ENCODE measurements at regions not wholly inside any gene's neighbourhood (a gene's known extent, or its start where the extent isn't known, plus 50 kb on each side); places are given as distances from the start of the nearest gene placed in this dataset.
"Not testable (repeated sequence)": the region's sequence is repeated elsewhere in the genome, so short reads cannot be mapped to it uniquely, and the experiment has no call there.

DNA sequence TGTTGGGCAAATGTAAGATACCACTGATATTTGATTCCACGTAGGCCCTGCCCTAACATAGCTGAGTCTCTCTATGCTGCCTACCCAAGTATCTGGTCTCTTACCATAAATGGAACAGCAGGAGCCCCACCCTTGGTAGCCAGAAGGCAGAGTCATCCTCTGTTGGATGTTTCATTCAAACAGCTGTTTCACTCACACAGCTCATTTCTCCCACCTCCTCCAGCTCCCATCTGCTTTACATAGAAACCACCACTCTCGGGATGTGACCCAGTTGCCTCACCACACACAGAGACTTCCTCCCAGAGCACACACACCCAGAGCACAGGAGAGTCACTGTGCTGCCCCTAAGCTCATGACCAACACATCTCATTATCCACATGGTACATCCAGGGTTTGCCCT, 165.3 kb downstream of the TMEM167A start:
- ATAC-seq (no peak), DNase-seq (ENCODE audit: missing footprints) (no peak)
- intact Hi-C loops (cut with DNase I) = no loop called here

DNA sequence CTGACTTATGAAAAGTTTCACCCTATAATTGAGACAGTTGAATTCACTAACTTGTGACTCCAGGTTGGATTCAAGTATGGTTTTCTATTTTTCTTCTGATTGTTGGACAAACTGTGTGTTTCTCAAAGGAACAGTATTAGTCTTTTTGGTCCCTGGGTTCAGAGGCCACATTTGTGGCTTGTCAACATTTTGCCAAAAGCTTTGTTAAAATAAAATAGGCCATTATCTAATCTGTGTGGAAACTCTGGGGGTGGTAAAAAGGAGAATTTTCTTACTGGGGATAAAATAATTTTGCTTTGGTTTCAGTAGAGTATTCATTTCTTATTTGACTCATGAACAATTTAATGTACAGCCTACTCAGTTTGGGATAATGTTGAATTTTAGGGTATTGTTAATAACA, 166.3 kb downstream of the TMEM167A start:
- intact Hi-C loops (cut with DNase I) = no loop called here
- DNase-seq (ENCODE audit: missing footprints) (no peak), ATAC-seq (no peak)

DNA sequence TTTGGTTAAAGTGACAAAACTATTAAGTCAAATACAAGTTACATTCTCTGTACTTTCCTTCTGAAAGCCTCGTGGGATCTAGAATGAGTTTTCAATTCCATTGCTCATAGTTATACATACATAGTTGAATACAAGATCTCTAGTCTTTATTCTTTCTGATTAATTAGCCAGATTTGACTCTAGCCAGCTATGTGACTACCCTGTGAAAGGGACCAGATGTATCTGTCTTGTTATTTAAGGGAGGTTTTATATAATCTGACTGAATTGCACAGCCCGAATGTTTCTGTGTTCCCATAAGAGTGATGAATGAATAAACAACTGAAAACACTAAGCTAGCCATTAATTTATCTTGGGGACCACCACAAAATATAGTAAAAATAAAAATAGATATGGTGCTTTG, 166.7 kb downstream of the TMEM167A start:
- DNase-seq (ENCODE audit: missing footprints) (no peak), ATAC-seq (no peak)
- intact Hi-C loops (cut with DNase I) = no loop called here

DNA sequence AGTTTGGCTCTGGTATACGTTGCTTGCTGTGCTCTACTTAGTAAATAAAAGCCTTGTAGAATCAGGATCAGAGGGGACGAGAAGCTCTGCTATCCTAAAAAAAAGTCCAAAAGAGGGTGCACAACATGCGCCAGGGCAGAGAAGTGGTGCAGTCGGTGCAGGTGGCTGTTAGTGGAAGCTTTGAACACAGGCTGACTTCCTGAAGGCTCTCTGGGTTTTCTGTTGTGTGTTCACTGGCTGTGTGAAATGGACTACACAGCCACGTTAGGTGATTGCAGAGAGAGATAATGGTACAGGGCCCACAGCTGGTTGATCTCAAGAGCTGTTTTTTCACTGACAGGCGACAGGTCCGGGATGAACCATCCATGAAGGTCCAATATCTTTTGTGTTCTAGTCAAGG, 167.4 kb downstream of the TMEM167A start:
- no peak for ATAC-seq
- no peak for DNase-seq (ENCODE audit: missing footprints)
- intact Hi-C loops (cut with DNase I) = no loop called here

DNA sequence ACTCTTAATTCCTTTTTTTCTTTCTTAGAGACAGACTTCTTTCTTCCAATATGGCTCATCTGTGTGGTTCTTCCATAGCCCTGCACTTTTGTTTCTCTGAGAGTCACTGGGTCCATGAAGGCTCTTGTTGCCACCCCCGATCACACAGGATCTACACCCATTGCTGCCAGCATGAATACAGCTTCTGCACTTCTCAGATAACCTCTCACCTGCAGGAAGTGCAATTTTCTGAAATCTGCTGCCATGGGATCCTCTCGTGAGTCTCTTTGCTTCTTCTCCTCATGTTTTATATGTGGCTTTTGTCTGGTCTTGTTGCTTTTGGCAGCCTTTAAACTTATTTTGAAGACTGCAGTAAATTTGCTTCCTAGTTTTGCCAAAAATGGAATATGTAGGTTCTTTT, 171.2 kb downstream of the TMEM167A start:
- intact Hi-C loops (cut with DNase I) = no loop called here
- no peak for ATAC-seq
- DNase-seq (ENCODE audit: missing footprints) = no peak

DNA sequence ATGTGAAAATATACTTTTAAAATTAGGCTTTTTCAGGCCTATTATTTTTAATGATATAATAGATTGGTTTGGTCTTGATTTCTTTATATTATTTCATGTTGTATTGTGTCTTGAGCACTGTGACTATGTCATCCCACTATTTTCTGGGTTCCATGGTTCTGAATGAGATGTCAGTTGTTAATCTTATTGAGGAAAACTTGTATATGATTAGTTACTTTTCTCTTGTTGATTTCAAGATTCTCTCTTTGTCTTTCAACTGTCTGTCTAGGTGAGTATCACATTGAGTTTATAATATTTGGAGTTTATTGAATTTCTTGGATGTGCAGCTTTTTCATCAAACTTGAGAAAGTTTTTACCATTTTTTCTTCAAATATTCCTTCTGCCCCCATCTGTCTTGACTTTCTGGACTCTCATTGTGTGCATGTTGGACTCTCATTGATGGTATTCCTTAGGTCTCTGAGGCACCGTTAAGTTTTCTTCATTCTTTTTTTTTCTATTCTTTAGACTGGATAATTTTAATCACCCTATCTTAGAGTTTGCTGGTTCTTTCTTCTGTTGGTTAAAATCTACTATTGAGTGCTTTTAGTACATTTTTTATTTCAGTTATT, 175.8 kb downstream of the TMEM167A start:
- intact Hi-C loops (cut with DNase I) = no loop called here
- no peak for ATAC-seq
- no peak for DNase-seq (ENCODE audit: missing footprints)

DNA sequence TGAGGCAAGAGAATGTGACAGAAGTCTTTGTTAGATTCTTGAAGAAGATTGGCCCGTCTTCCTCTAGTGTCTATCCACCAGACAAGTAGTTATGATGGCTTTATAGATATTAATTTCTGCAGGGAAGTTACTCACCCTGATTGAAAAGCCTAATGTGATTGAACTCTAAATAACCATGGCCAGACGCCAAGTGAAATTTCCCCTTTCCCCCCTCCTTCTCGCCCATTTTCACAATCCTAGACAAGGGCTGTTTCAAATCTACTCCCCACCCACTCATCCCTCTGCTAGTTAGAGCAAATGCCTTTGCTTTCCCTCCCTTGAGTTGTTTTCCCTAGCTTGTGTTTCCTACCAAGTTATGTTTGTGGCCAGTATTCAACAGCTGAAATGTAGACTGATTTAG, 182.5 kb downstream of the TMEM167A start:
- ATAC-seq (no peak), DNase-seq (ENCODE audit: missing footprints) (no peak)
- intact Hi-C loops (cut with DNase I) = loop anchor here (1.0 kb wide), 1 partner anchor 10 kb away; no protein-coding TSS in a partner anchor

DNA sequence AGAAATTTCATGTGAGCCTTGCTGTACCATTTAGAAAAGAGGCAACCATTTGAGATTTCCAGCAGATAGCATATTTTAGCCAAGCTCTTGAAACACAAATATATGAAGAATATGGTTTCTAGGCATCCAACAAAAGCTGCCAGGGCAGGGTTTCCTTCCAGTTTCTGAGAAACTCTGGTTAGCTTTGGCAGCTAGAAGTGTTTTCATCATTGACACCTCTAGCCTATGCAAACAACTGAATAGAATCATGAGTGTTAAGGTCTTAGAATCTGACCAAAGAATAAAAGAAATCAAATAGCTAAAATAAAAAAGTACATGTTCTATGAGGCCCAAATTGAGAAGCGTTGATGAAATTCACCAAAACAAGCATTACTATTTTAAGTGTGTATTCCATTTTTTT, 188.1 kb downstream of the TMEM167A start:
- no peak for ATAC-seq
- intact Hi-C loops (cut with DNase I) = no loop called here
- no peak for DNase-seq (ENCODE audit: missing footprints)

DNA sequence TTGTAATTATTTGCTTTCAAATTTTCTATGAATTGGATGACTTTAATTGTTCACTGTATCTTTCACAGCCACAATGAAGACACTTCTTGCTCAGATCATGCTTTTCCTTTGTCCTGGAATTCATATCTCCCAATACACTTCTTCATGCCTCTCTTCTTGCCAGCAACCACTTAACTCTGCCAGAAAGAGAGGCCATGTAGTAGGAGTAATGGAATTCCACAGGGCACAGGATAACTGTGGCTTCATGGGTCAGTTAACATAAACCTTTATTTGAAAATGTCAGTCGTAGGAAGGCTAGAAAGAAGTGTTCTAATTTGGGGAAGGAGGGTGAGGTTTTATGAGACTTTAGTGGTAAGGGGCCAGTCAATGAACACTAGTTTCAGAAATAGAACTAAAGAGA, 190.3 kb downstream of the TMEM167A start:
- DNase-seq (ENCODE audit: missing footprints) (no peak), ATAC-seq (no peak)
- intact Hi-C loops (cut with DNase I) = no loop called here

DNA sequence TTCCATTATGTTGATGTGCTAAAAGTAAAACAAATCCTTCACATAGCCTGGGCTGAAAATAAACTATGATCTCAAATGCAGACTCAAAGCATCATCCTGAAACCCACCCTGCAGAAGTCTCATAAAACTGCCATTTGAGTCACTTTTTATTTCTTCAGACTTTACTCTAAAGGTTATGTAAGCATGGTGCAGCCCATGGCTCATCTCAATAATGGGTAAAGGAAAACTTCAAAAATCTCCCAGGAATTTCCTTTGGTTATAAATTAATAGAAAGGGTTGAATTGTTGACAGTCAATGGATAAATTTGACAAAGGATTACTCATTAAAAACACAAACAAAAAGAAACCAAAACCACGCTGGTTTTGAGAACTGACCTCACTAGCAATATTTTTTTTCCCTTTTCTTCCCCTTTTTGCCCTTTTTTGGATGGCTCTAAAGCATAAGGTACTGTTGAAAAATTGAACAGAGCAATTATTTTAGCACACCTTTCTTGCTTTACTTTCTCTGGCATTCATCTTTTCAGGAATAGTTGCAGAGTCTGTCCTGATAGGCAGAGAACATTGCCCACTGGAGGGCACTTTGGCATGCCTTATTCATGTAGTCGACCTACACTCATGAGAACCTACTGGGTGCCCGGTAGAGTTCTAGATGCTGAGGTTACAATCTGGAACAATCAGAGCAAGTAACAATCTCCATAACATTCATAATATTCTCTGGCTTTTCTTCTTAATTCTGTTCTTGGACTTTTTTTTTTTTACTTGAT, 191.4 kb downstream of the TMEM167A start:
- intact Hi-C loops (cut with DNase I) = no loop called here
- no peak for ATAC-seq
- no peak for DNase-seq (ENCODE audit: missing footprints)

DNA sequence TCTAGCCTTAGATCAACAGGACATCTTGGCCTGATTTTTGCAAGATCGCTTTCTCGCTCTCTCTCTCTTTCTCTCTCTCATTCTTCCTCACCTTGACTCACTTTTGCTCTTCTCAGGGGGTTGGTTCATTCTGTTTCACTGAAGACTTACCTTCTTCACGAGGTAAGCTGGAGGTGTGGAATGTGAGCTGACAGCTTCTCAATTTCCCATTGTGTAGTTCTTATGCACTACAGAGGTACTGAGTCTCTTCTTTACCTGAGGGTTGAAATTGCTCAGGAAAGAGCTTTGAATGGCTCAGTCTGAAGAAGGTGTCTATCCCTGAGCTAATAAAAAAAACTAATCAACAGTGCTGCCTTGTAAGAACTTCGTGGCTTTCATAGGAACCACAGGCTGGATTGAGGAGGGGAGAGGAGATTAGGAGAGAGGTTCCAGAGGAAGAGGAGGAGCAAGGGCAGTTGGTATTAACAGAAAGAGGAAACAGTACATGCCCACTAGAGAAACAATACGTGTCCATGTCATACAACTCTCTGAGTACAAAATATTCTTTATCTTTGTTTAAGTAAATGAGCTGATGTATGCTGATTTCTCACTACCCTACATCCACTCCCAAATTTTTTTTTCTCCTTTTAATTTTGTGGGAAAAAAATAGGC, 192.2 kb downstream of the TMEM167A start:
- DNase-seq (ENCODE audit: missing footprints) (no peak), ATAC-seq (no peak)
- intact Hi-C loops (cut with DNase I) = no loop called here

DNA sequence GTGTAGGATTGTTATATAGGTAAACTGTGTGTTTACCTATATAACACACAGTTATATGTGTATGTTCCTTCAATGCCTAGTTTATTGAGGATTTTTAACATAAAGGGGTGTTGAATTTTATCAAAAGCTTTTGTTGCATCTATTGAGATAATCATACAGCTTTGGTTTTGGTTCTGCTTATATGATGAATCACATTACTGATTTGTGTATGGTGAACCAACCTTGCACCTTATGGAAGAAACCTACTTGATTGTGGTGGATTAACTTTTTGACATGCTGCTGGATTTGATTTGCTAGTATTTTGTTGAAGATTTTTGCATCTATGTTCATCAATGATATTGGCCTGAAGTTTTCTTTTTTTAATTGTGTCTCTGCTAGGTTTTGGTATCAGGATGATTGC, 194.9 kb downstream of the TMEM167A start:
- no peak for ATAC-seq
- intact Hi-C loops (cut with DNase I) = no loop called here
- DNase-seq (ENCODE audit: missing footprints) = no peak

DNA sequence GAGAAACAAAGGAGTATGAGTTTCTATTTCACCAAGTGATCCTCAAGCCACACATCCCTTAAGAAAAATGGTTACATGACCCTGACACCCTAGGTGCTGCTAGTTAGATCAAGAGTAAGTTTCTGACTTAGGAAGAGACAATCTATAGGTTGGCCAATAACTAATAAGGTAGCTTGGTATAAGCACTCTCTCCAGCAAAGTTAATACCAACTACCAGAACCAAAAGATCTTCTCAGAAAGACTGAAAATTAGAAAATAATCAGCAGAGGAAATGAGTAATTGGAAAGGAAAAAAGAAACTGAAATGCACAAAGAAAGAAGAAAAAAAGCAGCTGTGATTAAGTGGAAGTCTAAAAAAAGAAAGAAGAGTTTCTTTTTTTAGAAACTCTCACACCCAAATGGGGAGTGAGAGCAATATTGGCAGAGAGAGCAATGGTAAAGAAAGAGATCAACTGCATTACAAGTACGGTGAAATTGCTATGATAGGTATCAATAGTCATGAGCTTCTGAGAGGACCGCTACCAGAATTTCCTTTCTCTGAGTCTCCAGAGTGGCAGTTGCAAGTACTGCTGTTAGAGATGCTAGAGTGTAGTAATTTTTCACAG, 195.5 kb downstream of the TMEM167A start:
- ATAC-seq = no peak
- DNase-seq (ENCODE audit: missing footprints) = no peak
- intact Hi-C loops (cut with DNase I) = no loop called here

DNA sequence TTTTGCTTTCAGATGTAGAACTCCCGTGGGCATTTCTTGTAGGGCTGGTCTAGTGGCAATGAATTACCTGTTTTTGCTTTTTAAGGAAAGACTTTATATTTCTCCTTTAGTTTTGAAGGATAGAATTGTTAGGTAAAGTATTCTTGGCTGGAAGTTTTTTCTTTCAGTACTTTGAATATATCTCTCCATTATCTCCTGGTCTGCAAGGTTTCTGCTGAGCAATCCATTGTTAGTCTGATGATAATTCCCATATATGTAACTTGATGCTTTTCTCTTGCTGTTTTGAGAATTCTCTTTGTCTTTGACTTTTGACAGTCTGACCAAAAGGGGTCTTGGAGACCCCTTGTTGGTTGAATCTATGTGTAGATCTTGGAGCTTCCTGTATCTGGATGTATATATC, 198.1 kb downstream of the TMEM167A start:
- no peak for ATAC-seq
- DNase-seq (ENCODE audit: missing footprints) = no peak
- intact Hi-C loops (cut with DNase I) = no loop called here

DNA sequence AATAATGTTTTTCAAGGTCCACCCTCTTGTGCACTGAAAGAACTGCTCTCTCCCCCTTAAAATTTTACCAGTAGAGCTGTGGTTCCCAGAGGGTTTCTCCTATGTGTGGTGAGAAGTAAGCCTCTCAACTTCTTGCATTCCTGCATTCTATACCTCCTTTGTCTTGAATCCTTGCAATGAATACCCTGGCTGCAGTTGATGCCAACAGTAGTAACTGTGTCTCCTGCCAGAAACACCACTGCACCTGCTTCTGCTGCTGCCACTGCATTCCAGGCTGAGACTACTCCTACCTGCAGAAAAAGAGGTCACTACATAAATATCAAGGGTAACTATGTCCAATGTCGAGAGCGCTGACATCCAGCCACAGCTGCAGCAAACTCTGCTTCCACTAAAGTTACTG, 203.7 kb downstream of the TMEM167A start:
- ATAC-seq (no peak), DNase-seq (ENCODE audit: missing footprints) (no peak)
- intact Hi-C loops (cut with DNase I) = no loop called here

DNA sequence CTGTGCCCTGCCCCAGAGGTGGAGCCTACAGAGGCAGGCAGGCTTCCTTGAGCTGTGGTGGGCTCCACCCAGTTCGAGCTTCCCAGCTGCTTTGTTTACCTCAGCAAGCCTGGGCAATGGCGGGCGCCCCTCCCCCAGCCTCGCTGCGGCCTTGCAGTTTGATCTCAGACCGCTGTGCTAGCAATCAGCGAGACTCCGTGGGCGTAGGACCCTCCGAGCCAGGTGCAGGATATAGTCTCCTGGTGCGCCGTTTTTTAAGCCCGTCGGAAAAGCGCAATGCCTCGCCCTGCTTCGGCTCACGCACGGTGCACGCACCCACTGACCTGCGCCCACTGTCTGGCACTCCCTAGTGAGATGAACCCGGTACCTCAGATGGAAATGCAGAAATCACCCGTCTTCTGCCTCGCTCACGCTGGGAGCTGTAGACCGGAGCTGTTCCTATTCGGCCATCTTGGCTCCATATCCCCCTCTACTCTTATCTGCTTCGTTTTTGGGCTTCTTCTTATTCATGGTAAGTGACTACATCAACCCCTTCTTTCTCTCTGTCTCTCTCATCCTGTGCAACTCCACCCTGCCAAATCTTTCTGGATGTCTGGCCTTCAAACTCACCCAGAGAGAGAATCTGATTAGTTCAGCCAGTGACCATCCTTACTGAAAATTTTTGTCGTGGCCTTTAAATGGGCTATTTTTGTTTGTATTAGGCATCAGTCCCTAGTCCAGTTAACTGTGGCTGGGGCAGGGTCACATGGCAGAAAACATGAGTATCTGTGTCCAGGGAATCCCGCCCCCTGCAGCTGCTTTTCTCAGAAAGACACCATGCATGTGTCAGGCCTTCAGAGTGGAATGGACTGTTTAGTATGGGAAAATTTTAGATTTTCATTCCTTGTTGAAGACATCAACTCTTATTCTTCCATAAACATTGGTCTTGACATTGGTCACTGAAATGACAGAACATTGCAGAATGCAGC, 204.6 kb downstream of the TMEM167A start:
- ATAC-seq; DNase-seq (ENCODE audit: missing footprints); intact Hi-C loops (cut with DNase I): not testable (repeated sequence)

DNA sequence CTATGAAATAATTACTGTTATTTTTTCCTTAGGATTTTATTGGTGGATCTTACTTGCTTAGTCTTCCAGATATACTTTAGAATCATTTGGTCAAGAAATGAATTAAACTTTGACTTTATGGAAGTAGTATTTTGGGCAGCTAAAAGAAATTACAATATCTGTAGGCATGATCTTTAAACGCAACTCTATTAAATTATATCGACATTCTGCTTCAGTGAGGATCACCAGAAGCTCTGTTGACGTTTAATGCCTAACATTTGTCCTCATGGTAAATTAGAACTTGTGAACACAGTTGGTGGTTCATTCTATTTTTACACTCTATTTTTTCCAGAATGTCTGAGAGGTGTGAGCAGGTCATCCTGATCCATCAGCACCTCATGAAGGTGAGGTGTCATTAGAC, 211.6 kb downstream of the TMEM167A start:
- DNase-seq (ENCODE audit: missing footprints) (no peak), ATAC-seq (no peak)
- intact Hi-C loops (cut with DNase I) = no loop called here

DNA sequence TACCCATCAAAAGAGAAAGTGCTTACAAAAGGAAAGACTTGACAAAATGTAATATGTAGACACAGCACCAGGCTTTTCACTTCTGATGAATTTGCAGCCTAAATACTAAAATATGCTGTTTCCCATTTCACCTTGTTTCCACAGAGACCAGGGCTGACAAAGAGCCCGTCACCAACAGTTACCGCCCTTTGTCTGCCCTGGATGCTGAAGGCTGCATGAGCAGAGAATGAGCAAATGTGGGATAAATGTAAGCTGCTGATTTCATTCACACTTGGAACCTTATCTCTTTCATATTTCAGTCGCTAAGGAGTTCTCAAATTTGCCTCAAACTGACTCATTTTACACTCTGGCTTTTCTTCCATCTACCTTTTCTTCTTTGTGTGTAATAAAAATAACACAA, 213.9 kb downstream of the TMEM167A start:
- DNase-seq (ENCODE audit: missing footprints) = no peak
- intact Hi-C loops (cut with DNase I) = no loop called here
- ATAC-seq = peak; percentile 53

DNA sequence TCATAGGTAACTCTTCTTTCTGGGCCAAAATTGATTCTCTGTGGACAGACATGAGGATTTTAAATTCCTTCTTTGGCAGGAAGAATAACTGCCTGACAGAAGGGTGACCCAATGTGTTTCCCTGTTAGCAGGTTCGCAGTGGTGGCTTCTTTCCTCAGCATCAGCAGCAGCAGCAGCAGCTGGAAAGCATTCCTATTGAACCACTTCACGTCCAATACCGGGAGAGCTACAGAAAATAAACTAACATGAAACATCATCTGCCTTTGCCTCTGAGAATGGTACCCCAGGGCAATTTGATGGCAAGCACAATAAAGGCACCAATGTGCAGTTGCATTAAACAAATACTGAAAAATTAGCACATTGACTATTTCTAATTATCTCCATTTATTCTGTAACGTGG, 214.5 kb downstream of the TMEM167A start:
- DNase-seq (ENCODE audit: missing footprints) (no peak), ATAC-seq (no peak)
- intact Hi-C loops (cut with DNase I) = no loop called here
